ENCODE measurements at regions not wholly inside any gene's neighbourhood (a gene's known extent, or its start where the extent isn't known, plus 50 kb on each side); places are given as distances from the start of the nearest gene placed in this dataset.
"Not testable (repeated sequence)": the region's sequence is repeated elsewhere in the genome, so short reads cannot be mapped to it uniquely, and the experiment has no call there.

- H3K9ac ChIP-seq (ENCODE audit: low read depth, low read length), result no peak overlapping the region
- no peaks in the 10 kb centered on the region for H3K36me3 ChIP-seq (ENCODE audit: insufficient read depth, low read length)
- H3K9me3 ChIP-seq (ENCODE audit: control insufficient read depth, insufficient read depth, low read length), result no peaks in the 10 kb centered on the region; the same call in 1 of the 2 replicates
- no peaks in the 10 kb centered on the region for H3K4me1 ChIP-seq (ENCODE audit: insufficient read depth, low read length)
Observed at GRCh38 chr5:116976767-116977166, 402.1 kb upstream of the SEMA6A start.

GRCh38 chr5:116971131-116971530, 396.5 kb upstream of the SEMA6A start:
- Histone ChIP-seq H3K9me3 (ENCODE audit: control insufficient read depth, insufficient read depth, low read length) (peaks cover 7% of the 10 kb centered on the region), H3K4me1 (ENCODE audit: insufficient read depth, low read length) (peaks cover 15% of the 10 kb centered on the region), H3K9ac (ENCODE audit: low read depth, low read length) (no peak overlapping the region), H3K36me3 (ENCODE audit: insufficient read depth, low read length) (no peaks in the 10 kb centered on the region; the same call in 1 of the 2 replicates)

DNA sequence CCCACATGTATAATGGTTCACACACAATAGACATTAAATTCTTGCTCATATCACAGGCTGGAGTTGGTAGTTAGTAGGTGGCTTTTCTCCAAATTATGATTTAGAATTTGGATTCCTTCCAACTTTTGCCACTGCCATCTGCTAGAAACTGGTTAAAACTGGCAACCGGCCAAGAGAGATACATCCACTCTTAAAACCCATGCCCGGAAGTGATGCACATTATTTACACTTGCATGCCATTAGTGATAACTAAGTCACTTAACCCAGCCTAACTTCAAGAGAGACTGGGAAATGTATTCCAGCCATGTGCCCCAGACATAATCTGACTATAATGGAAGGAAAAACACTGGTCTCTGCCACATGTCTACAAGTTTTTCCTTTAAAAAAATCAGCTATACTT, 395.7 kb upstream of the SEMA6A start:
- H3K4me1 ChIP-seq (ENCODE audit: insufficient read depth, low read length), result peaks cover 15% of the 10 kb centered on the region
- H3K9me3 ChIP-seq (ENCODE audit: control insufficient read depth, insufficient read depth, low read length), result peaks cover 7% of the 10 kb centered on the region
- no peaks in the 10 kb centered on the region; the same call in 1 of the 2 replicates for H3K36me3 ChIP-seq (ENCODE audit: insufficient read depth, low read length)
- no peak overlapping the region for H3K9ac ChIP-seq (ENCODE audit: low read depth, low read length)

DNA sequence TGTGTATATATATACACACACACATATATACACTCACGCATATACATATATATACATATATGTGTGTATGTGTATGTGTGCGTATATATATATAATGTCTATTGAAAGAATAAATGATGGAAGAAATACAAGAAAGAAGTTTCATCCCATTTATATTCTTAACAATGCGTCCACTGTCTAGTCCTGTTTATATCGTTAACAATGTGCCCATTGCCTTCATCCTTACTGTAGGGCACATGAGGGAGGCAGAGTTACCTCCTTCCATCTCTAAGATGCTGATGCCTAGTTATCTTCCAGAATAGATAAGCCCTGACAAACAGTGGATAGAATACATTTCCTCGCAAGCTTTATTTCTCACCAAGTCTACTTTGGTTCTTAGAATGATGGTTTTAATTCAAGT, 389.8 kb upstream of the SEMA6A start:
- Histone ChIP-seq H3K36me3 (ENCODE audit: insufficient read depth, low read length) (no peaks in the 10 kb centered on the region; the same call in 1 of the 2 replicates), H3K9me3 (ENCODE audit: control insufficient read depth, insufficient read depth, low read length) (peaks cover 7% of the 10 kb centered on the region; the same call in 1 of the 2 replicates), H3K9ac (ENCODE audit: low read depth, low read length) (no peak overlapping the region), H3K4me1 (ENCODE audit: insufficient read depth, low read length) (0 out of 2 replicates have a peak, but pooled peaks cover 2% of the 10 kb centered on the region)

- Histone ChIP-seq H3K36me3 (ENCODE audit: insufficient read depth, low read length) (no peaks in the 10 kb centered on the region), H3K9me3 (ENCODE audit: control insufficient read depth, insufficient read depth, low read length) (no peaks in the 10 kb centered on the region), H3K4me1 (ENCODE audit: insufficient read depth, low read length) (no peaks in the 10 kb centered on the region), H3K9ac (ENCODE audit: low read depth, low read length) (no peak overlapping the region)
Observed at GRCh38 chr5:116961021-116961420, 386.4 kb upstream of the SEMA6A start.

DNA sequence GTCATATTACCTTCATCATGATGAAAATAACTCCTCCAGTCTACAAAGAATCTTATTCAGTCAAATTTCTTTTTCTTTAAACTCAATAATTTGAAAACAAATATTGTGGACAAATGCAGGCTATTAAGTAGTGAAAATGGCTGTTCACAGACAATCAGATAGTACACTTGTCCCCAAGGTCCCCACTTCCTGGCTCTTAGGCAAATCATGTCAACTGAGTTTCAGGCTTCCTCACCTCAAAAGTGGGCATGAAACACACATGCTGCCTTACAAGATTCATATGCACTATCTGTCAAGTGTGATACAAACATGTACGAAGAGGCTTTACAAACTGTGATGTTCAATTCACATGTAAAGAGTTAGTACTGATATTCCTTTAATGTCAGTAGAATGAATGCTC, 385.2 kb upstream of the SEMA6A start:
- no peaks in the 10 kb centered on the region for H3K9me3 ChIP-seq (ENCODE audit: control insufficient read depth, insufficient read depth, low read length)
- no peaks in the 10 kb centered on the region for H3K36me3 ChIP-seq (ENCODE audit: insufficient read depth, low read length)
- H3K9ac ChIP-seq (ENCODE audit: low read depth, low read length), result no peak overlapping the region
- no peaks in the 10 kb centered on the region for H3K4me1 ChIP-seq (ENCODE audit: insufficient read depth, low read length)

DNA sequence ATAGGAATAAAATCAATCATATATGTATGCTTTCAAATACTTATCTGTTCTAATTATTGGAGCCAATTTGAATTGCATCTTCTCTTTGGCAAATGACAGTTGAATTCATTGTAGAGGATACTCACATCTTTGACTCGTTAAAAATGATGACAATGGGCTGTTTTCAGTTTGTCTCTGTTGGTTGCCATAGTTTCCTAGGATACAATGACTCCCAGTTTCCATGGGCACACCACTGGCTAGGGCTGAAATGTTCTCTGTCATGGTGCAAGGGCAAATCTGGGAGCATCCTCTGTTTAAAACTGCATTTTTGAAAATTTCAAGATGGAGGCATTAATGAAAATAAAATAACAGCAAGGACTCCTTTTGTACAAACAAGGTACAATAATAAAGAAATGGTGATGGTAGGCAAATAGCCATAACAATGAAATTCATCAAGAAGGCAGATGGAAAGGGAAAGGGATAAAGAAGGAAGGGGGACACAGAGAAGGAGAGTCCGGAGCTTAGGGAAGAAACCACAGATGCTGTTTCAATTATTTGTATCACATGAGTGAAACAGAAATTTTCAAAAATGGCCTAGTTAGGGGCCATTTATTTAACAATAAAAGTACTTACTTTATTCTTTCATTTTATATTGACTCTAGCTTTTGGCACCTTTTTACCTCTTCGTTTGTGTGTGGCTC, 378.8 kb upstream of the SEMA6A start:
- H3K9me3 ChIP-seq (ENCODE audit: control insufficient read depth, insufficient read depth, low read length), result no peaks in the 10 kb centered on the region
- H3K36me3 ChIP-seq (ENCODE audit: insufficient read depth, low read length), result no peaks in the 10 kb centered on the region
- H3K4me1 ChIP-seq (ENCODE audit: insufficient read depth, low read length), result peaks cover 13% of the 10 kb centered on the region; the same call in 1 of the 2 replicates
- H3K9ac ChIP-seq (ENCODE audit: low read depth, low read length), result no peak overlapping the region

DNA sequence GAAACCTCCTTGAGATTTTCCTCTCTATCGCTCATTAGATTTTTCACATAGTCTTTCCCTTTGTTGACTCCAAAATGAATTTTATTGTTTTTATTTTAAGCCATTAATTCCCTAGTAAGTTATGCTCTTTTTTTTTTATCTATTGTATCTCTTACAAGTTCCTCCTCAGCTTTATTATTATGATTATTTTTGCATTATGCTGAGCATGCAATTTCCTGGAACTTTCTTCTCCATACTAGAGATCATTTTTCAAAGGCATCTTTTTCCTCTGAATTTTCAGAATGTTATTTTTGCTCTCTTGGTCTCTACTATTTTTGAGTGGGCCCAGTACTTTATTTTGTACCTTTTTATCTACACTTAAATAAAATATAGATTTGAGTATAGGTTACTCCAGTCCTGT, 376.6 kb upstream of the SEMA6A start:
- no peak overlapping the region for H3K9ac ChIP-seq (ENCODE audit: low read depth, low read length)
- no peaks in the 10 kb centered on the region for H3K9me3 ChIP-seq (ENCODE audit: control insufficient read depth, insufficient read depth, low read length)
- H3K36me3 ChIP-seq (ENCODE audit: insufficient read depth, low read length), result no peaks in the 10 kb centered on the region
- H3K4me1 ChIP-seq (ENCODE audit: insufficient read depth, low read length), result peaks cover 19% of the 10 kb centered on the region

GRCh38 chr5:116947691-116948528, 373.3 kb upstream of the SEMA6A start:
- peak overlapping the region; percentile 36 for H3K9ac ChIP-seq (ENCODE audit: low read depth, low read length)
- H3K9me3 ChIP-seq (ENCODE audit: control insufficient read depth, insufficient read depth, low read length), result no peaks in the 10 kb centered on the region
- no peaks in the 10 kb centered on the region for H3K36me3 ChIP-seq (ENCODE audit: insufficient read depth, low read length)
- peaks cover 29% of the 10 kb centered on the region for H3K4me1 ChIP-seq (ENCODE audit: insufficient read depth, low read length)

GRCh38 chr5:116945613-116946382, 371.2 kb upstream of the SEMA6A start:
- H3K36me3 ChIP-seq (ENCODE audit: insufficient read depth, low read length); H3K9me3 ChIP-seq (ENCODE audit: control insufficient read depth, insufficient read depth, low read length): not testable (repeated sequence)
- Histone ChIP-seq H3K9ac (ENCODE audit: low read depth, low read length) (peak overlapping the region; percentile 11; the same call in 1 of the 2 replicates), H3K4me1 (ENCODE audit: insufficient read depth, low read length) (peaks cover 43% of the 10 kb centered on the region)

GRCh38 chr5:116944183-116944582, 369.6 kb upstream of the SEMA6A start:
- H3K4me1 ChIP-seq (ENCODE audit: insufficient read depth, low read length), result peaks cover 55% of the 10 kb centered on the region
- no peaks in the 10 kb centered on the region for H3K36me3 ChIP-seq (ENCODE audit: insufficient read depth, low read length)
- no peak overlapping the region for H3K9ac ChIP-seq (ENCODE audit: low read depth, low read length)

DNA sequence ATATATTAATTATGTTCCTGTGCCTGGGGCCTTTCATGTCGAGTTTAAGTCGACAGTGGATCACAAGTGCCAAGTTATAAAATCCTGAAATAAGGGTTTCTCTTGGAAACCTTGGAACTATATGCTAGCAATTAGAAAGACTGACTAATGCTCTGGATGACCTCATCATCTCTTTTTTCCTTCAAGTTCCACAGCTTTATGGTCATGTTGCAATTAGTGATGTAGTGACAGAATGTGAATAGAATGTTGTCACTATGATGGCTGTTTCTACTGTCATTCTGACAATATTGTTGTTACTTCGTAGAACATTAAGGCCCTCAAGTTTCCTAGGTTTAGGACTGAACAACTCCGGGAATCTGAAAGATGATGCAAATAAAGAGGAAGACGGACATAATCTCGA, 368.0 kb upstream of the SEMA6A start:
- Histone ChIP-seq H3K4me1 (ENCODE audit: insufficient read depth, low read length) (peaks cover 68% of the 10 kb centered on the region), H3K9ac (ENCODE audit: low read depth, low read length) (no peak overlapping the region), H3K9me3 (ENCODE audit: control insufficient read depth, insufficient read depth, low read length) (no peaks in the 10 kb centered on the region), H3K36me3 (ENCODE audit: insufficient read depth, low read length) (no peaks in the 10 kb centered on the region)

More at GRCh38 chr5:116944183-116944582, 369.6 kb upstream of the SEMA6A start:
- H3K9me3 ChIP-seq (ENCODE audit: control insufficient read depth, insufficient read depth, low read length), result no peaks in the 10 kb centered on the region

- peak overlapping the region; percentile 37; the same call in 1 of the 2 replicates for H3K9ac ChIP-seq (ENCODE audit: low read depth, low read length)
- H3K36me3 ChIP-seq (ENCODE audit: insufficient read depth, low read length), result no peaks in the 10 kb centered on the region
- H3K4me1 ChIP-seq (ENCODE audit: insufficient read depth, low read length), result peaks cover 60% of the 10 kb centered on the region
- H3K9me3 ChIP-seq (ENCODE audit: control insufficient read depth, insufficient read depth, low read length), result no peaks in the 10 kb centered on the region
Observed at GRCh38 chr5:116939641-116940040, 365.0 kb upstream of the SEMA6A start.

DNA sequence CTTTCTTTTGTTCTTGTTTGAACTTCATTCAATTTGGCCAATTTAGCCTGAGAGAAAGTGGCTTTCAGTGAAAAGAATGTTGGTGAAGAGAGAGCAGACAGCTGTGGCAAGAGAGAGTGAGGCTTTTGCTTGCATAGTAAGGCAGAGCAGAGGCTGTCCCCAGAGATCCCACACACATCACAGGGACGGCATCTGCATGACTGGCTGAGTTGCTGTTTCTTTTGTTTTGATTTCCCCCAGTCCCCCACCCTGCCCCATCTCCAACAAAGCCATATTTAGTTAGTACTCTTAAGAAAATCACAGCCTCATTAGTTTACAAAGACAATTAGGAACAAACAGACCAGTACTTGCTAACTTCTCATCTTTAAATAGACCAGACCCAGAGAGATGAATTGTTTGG, 363.9 kb upstream of the SEMA6A start:
- peaks cover 49% of the 10 kb centered on the region for H3K4me1 ChIP-seq (ENCODE audit: insufficient read depth, low read length)
- H3K9ac ChIP-seq (ENCODE audit: low read depth, low read length), result peak overlapping the region; percentile 37
- no peaks in the 10 kb centered on the region for H3K36me3 ChIP-seq (ENCODE audit: insufficient read depth, low read length)
- no peaks in the 10 kb centered on the region for H3K9me3 ChIP-seq (ENCODE audit: control insufficient read depth, insufficient read depth, low read length)
